Fibroblast of lung (primary cell): ENCODE measurements at regions not wholly inside any gene's neighbourhood (a gene's known extent, or its start where the extent isn't known, plus 50 kb on each side); places are given as distances from the start of the nearest gene placed in this dataset.
A peak's percentile ranks its signal among the peaks of the same experiment; 100 is the strongest.

ENCODE experiments used
- DNase-seq, 2 donors: peaks; one replicate each; pipeline versions ENCODE4 v3.0.0 to v3.0.0-alpha.2; 2010; ENCODE audit warnings: low read depth in 2 of 2
- H2AFZ ChIP-seq: 2 replicates; pipeline ENCODE4 v1.5.1; 2012; ENCODE audit warnings: low read length, control low read depth, inconsistent platforms
- H3K27ac ChIP-seq: 2 replicates; pipeline ENCODE4 v1.5.1; 2011; ENCODE audit warnings: low read length, control low read depth; ENCODE audit not compliant: insufficient read depth
- H3K27me3 ChIP-seq: 2 replicates; pipeline ENCODE4 v1.5.1; 2011; ENCODE audit warnings: mild to moderate bottlenecking, low read length; ENCODE audit not compliant: control insufficient read depth, insufficient read depth
- H3K36me3 ChIP-seq: 2 replicates; pipeline ENCODE4 v1.5.1; 2011; ENCODE audit warnings: low read length; ENCODE audit not compliant: control insufficient read depth, insufficient read depth
- H3K4me1 ChIP-seq: 2 replicates; pipeline ENCODE4 v1.5.1; 2011; ENCODE audit warnings: low read length; ENCODE audit not compliant: control insufficient read depth, insufficient read depth; ENCODE audit errors: extremely low read depth
- H3K4me2 ChIP-seq: 2 replicates; pipeline ENCODE4 v1.5.1; 2011; ENCODE audit warnings: low read length, control low read depth; ENCODE audit not compliant: insufficient read depth; ENCODE audit errors: extremely low read depth
- H3K4me3 ChIP-seq, 4 experiments: fragments of 200-600 bp in 1 of 4; sonication (generic) in 1 of 4; replicated peaks in 1 of 4; 2 replicates each; pipeline ENCODE4 v1.5.1; 2011 to 2016; ENCODE audit warnings: low read length in 4 of 4, low read depth in 3 of 4, mild to moderate bottlenecking in 3 of 4, control low read depth in 2 of 4, inconsistent platforms in 1 of 4, mixed read lengths in 1 of 4; ENCODE audit not compliant: insufficient read depth in 1 of 4; ENCODE audit errors: control extremely low read depth in 1 of 4
- H3K79me2 ChIP-seq: 2 replicates; pipeline ENCODE4 v1.5.1; 2012; ENCODE audit warnings: mild to moderate bottlenecking, low read length, inconsistent platforms; ENCODE audit not compliant: control insufficient read depth, insufficient read depth
- H3K9ac ChIP-seq: 2 replicates; pipeline ENCODE4 v1.5.1; 2011; ENCODE audit warnings: mild to moderate bottlenecking, low read length, control low read depth; ENCODE audit not compliant: insufficient read depth
- H3K9me3 ChIP-seq: 2 replicates; pipeline ENCODE4 v1.5.1; 2012; ENCODE audit warnings: low read depth, low read length; ENCODE audit not compliant: control insufficient read depth, insufficient read depth
- H4K20me1 ChIP-seq: 2 replicates; pipeline ENCODE4 v1.5.1; 2011; ENCODE audit warnings: low read length; ENCODE audit not compliant: control insufficient read depth, insufficient read depth; ENCODE audit errors: extremely low read depth
- EZH2 ChIP-seq: IDR thresholded peaks from 2 replicates; pipeline ENCODE4 v1.5.1; 2012; ENCODE audit warnings: low read length, control low read depth, mild to moderate bottlenecking; ENCODE audit errors: missing control alignments
- TF ChIP-seq, protein P1 (sequence below), 2 donors: IDR thresholded peaks in 1 of 2; conservative IDR thresholded peaks in 1 of 2; 1 replicate in 1 of 2; 2 replicates in 1 of 2; pipeline ENCODE4 v1.5.1; 2011 to 2012; ENCODE audit warnings: low read length in 2 of 2, control low read depth in 1 of 2, inconsistent platforms in 1 of 2, low read depth in 1 of 2, mild to moderate bottlenecking in 1 of 2

DNA sequence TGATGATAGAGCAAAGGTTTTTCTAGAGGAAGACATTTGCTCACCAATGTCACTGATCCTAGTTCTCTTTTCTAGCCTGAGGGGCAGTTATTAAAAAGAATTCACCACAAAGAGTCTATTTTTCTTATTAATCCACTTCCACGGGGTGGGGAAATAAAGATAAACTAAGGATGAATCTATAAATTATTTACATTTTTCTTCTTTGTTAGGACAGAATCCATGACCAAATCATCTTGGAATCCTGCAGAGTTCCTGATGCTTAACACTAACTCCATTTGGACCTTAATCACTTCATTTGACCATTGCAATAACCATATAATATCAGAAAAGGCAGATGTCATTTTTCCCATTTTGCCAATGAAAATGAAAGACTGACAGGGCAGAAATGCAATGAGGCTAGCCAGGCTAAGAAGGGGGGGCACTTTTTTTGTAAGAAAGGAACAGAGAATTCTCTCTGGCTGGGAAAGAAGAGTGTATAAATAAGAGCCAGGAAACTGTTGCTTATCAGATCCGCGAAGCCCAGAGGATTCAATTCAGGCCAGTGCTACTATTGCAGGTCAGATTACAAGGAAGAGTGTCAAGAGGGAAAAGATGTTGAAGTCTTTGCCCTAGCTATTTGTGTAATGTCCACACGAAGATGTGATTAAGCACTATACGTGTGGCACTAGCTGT is 433.2 kb downstream of the TNS3 start:
- peaks cover 14% of the 10 kb centered on the region for H3K4me1 ChIP-seq
- peak overlapping the region; percentile 33 for H2AFZ ChIP-seq
- H3K9me3 ChIP-seq: no peaks in the 10 kb centered on the region
- H3K27ac ChIP-seq: peak overlapping the region; percentile 49
- H3K27me3 ChIP-seq: no peaks in the 10 kb centered on the region
- H3K9ac ChIP-seq: no peak overlapping the region
- H3K4me2 ChIP-seq: peak overlapping the region; percentile 20
- no peaks in the 10 kb centered on the region for H3K36me3 ChIP-seq
- TF ChIP-seq, protein P1, sequence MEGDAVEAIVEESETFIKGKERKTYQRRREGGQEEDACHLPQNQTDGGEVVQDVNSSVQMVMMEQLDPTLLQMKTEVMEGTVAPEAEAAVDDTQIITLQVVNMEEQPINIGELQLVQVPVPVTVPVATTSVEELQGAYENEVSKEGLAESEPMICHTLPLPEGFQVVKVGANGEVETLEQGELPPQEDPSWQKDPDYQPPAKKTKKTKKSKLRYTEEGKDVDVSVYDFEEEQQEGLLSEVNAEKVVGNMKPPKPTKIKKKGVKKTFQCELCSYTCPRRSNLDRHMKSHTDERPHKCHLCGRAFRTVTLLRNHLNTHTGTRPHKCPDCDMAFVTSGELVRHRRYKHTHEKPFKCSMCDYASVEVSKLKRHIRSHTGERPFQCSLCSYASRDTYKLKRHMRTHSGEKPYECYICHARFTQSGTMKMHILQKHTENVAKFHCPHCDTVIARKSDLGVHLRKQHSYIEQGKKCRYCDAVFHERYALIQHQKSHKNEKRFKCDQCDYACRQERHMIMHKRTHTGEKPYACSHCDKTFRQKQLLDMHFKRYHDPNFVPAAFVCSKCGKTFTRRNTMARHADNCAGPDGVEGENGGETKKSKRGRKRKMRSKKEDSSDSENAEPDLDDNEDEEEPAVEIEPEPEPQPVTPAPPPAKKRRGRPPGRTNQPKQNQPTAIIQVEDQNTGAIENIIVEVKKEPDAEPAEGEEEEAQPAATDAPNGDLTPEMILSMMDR (conservative IDR thresholded peaks at IDR 0.05 in 1 of 2, IDR thresholded peaks at IDR 0.05 in 1 of 2; ENCODE audit: low read depth in 1 of 2, low read length in 2 of 2): no peak
- no peak for TF ChIP-seq EZH2
- no peak overlapping the region for H3K4me3 ChIP-seq
- peak; percentile 9 to 35 for DNase-seq
- H4K20me1 ChIP-seq: no peaks in the 10 kb centered on the region
- no peaks in the 10 kb centered on the region for H3K79me2 ChIP-seq

DNA sequence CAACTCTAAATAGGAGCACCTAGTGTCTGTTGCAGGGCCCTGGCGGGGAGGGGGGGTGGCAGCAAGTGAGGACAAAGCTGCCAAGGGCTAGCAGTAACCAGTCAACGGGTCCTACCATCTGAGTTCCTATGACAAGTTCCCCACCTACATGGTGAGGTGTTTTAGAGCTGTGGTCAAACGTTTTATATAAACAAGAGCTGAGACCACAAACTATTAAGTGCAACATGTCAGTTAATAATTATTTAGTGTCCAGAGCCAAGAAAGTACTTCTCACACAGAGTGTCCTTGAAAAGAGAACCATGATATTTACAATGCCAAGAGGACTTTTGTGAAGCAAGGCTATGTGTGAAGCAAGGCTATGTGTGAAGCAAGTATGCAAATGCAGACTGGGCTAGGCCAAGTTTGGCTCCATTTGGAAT is 434.7 kb downstream of the TNS3 start:
- H3K9me3 ChIP-seq: no peaks in the 10 kb centered on the region
- no peaks in the 10 kb centered on the region for H3K79me2 ChIP-seq
- peaks cover 15% of the 10 kb centered on the region for H3K4me1 ChIP-seq
- no peak overlapping the region for H3K9ac ChIP-seq
- no peaks in the 10 kb centered on the region for H4K20me1 ChIP-seq
- no peak overlapping the region for H3K27ac ChIP-seq
- H3K36me3 ChIP-seq: no peaks in the 10 kb centered on the region
- H3K4me2 ChIP-seq: no peak overlapping the region
- H3K4me3 ChIP-seq: no peak overlapping the region
- DNase-seq: peak in 1 of 2 donors; percentile 27
- no peak overlapping the region for H2AFZ ChIP-seq
- TF ChIP-seq, protein P1 (conservative IDR thresholded peaks at IDR 0.05 in 1 of 2, IDR thresholded peaks at IDR 0.05 in 1 of 2; ENCODE audit: low read depth in 1 of 2, low read length in 2 of 2): no peak
- TF ChIP-seq EZH2: no peak
- no peaks in the 10 kb centered on the region for H3K27me3 ChIP-seq

DNA sequence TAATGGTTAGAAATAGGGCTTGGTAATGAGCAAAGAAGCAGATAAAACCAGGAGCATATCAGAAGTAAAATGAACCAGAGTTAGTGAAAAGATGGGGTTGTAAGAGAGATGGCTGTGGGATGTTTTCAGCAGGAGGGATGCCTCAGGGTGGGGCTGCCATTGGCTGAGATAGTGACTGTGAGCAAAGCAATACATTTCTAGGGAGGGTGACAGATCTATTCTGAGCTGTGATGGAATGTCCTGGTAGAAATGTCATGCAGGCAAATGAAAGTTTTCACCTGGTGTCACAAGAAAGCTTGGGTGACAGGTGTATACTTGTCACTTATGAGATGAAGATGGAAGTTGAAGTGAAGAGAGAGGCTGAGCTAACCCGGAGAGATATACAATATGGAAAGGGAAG is 435.9 kb downstream of the TNS3 start:
- Histone ChIP-seq H3K4me1 (peaks cover 15% of the 10 kb centered on the region), H3K27me3 (no peaks in the 10 kb centered on the region), H3K36me3 (no peaks in the 10 kb centered on the region), H3K79me2 (no peaks in the 10 kb centered on the region), H4K20me1 (no peaks in the 10 kb centered on the region), H3K4me2 (no peak overlapping the region), H3K9ac (no peak overlapping the region), H3K4me3 (no peak overlapping the region), H3K27ac (no peak overlapping the region), H3K9me3 (no peaks in the 10 kb centered on the region), H2AFZ (no peak overlapping the region)
- no peak for TF ChIP-seq EZH2
- TF ChIP-seq, protein P1 (conservative IDR thresholded peaks at IDR 0.05 in 1 of 2, IDR thresholded peaks at IDR 0.05 in 1 of 2; ENCODE audit: low read depth in 1 of 2, low read length in 2 of 2): no peak
- DNase-seq: no peak
